Glutamatergic neuron (in vitro differentiated cells): ENCODE measurements at regions not wholly inside any gene's neighbourhood (a gene's known extent, or its start where the extent isn't known, plus 50 kb on each side); places are given as distances from the start of the nearest gene placed in this dataset.

Experiments used
- DNase-seq: peaks from one replicate; pipeline ENCODE4 v3.0.0; 2022
- H3K27ac Mint-ChIP-seq: one replicate; pipeline ENCODE4 v1.8.0; 2020; ENCODE audit warnings: mild to moderate bottlenecking, mixed read lengths, inconsistent platforms; ENCODE audit not compliant: unreplicated experiment
- H3K27me3 Mint-ChIP-seq: one replicate; pipeline ENCODE4 v1.8.0; 2020; ENCODE audit warnings: mild to moderate bottlenecking, moderate library complexity, mixed read lengths, inconsistent platforms; ENCODE audit not compliant: unreplicated experiment
- H3K36me3 Mint-ChIP-seq: one replicate; pipeline ENCODE4 v1.8.0; 2020; ENCODE audit warnings: mild to moderate bottlenecking, mixed read lengths, inconsistent platforms; ENCODE audit not compliant: unreplicated experiment
- H3K4me1 Mint-ChIP-seq: one replicate; pipeline ENCODE4 v1.8.0; 2020; ENCODE audit warnings: mild to moderate bottlenecking, low read depth, mixed read lengths, inconsistent platforms; ENCODE audit not compliant: unreplicated experiment
- H3K4me3 Mint-ChIP-seq: one replicate; pipeline ENCODE4 v1.8.0; 2020; ENCODE audit warnings: mild to moderate bottlenecking, mixed read lengths, inconsistent platforms; ENCODE audit not compliant: unreplicated experiment
- H3K9me3 Mint-ChIP-seq: one replicate; pipeline ENCODE4 v1.8.0; 2020; ENCODE audit warnings: mild to moderate bottlenecking, moderate library complexity, mixed read lengths, inconsistent platforms; ENCODE audit not compliant: unreplicated experiment
- CTCF ChIP-seq: fragments of 200-600 bp; sonication (generic); IDR thresholded peaks from one replicate; pipeline ENCODE4 v1.5.0; 2021; ENCODE audit not compliant: partially characterized antibody, unreplicated experiment

GRCh38 chr13:44170731-44171130 is 202.9 kb upstream of the SERP2 start:
- no peak for TF ChIP-seq CTCF
- H3K9me3 Mint-ChIP-seq, result peaks cover 1% of the 10 kb centered on the region
- peaks cover 2% of the 10 kb centered on the region for H3K27me3 Mint-ChIP-seq
- no peak overlapping the region for H3K27ac Mint-ChIP-seq
- H3K4me1 Mint-ChIP-seq, result peaks cover 4% of the 10 kb centered on the region
- DNase-seq, result no peak
- peaks cover 4% of the 10 kb centered on the region for H3K36me3 Mint-ChIP-seq
- H3K4me3 Mint-ChIP-seq, result no peak overlapping the region

GRCh38 chr13:44171156-44171555 is 202.5 kb upstream of the SERP2 start:
- no peak overlapping the region for H3K4me3 Mint-ChIP-seq
- H3K9me3 Mint-ChIP-seq, result peaks cover 1% of the 10 kb centered on the region
- no peak overlapping the region for H3K27ac Mint-ChIP-seq
- no peak for TF ChIP-seq CTCF
- H3K36me3 Mint-ChIP-seq, result peaks cover 4% of the 10 kb centered on the region
- DNase-seq, result no peak
- peaks cover 2% of the 10 kb centered on the region for H3K27me3 Mint-ChIP-seq
- peaks cover 2% of the 10 kb centered on the region for H3K4me1 Mint-ChIP-seq

- TF ChIP-seq CTCF, result no peak
- Mint-ChIP-seq H3K36me3 (peaks cover 4% of the 10 kb centered on the region), H3K27ac (no peak overlapping the region), H3K27me3 (peaks cover 2% of the 10 kb centered on the region), H3K4me1 (peaks cover 2% of the 10 kb centered on the region), H3K9me3 (peaks cover 1% of the 10 kb centered on the region), H3K4me3 (no peak overlapping the region)
- no peak for DNase-seq
Measured at GRCh38 chr13:44171861-44172260, 201.8 kb upstream of the SERP2 start.

- peaks cover 2% of the 10 kb centered on the region for H3K27me3 Mint-ChIP-seq
- DNase-seq, result no peak
- peaks cover 1% of the 10 kb centered on the region for H3K9me3 Mint-ChIP-seq
- peaks cover 2% of the 10 kb centered on the region for H3K4me1 Mint-ChIP-seq
- H3K27ac Mint-ChIP-seq, result no peak overlapping the region
- no peak for TF ChIP-seq CTCF
- H3K36me3 Mint-ChIP-seq, result peaks cover 4% of the 10 kb centered on the region
- no peak overlapping the region for H3K4me3 Mint-ChIP-seq
Measured at GRCh38 chr13:44172281-44172810, 201.3 kb upstream of the SERP2 start.

GRCh38 chr13:44174769-44175425 is 198.7 kb upstream of the SERP2 start:
- Mint-ChIP-seq H3K9me3 (peaks cover 1% of the 10 kb centered on the region), H3K4me3 (no peak overlapping the region), H3K27me3 (peaks cover 2% of the 10 kb centered on the region), H3K27ac (no peak overlapping the region), H3K36me3 (peaks cover 4% of the 10 kb centered on the region), H3K4me1 (peaks cover 2% of the 10 kb centered on the region)
- DNase-seq, result no peak
- TF ChIP-seq CTCF, result no peak
